Tibial artery (tissue), 4 donors: ENCODE measurements at regions not wholly inside any gene's neighbourhood (a gene's known extent, or its start where the extent isn't known, plus 50 kb on each side); places are given as distances from the start of the nearest gene placed in this dataset.

Source experiments
- DNase-seq, 2 donors: peaks; one replicate each; pipeline ENCODE4 v3.0.0-alpha.2; 2019
- H3K27ac ChIP-seq, 2 donors: fragments of 200-600 bp; sonication (generic) in 1 of 2; 1 replicate in 1 of 2; 2 replicates in 1 of 2; pipeline ENCODE4 v1.5.1; 2018 to 2019; ENCODE audit warnings: mild to moderate bottlenecking in 1 of 2
- H3K27me3 ChIP-seq, 2 donors: fragments of 200-600 bp; sonication (generic) in 1 of 2; one replicate each; pipeline versions ENCODE4 v1.5.1 to v1.6.0; 2016 to 2019
- H3K36me3 ChIP-seq, 3 donors: fragments of 200-600 bp; sonication (generic) in 2 of 3; one replicate each; pipeline ENCODE4 v1.5.1; 2016 to 2019; ENCODE audit warnings: mild to moderate bottlenecking in 2 of 3
- H3K4me1 ChIP-seq, 4 donors: fragments of 200-600 bp; sonication (generic) in 2 of 4; 1 replicate in 3 of 4; 2 replicates in 1 of 4; pipeline ENCODE4 v1.5.1; 2016 to 2019
- H3K4me3 ChIP-seq, 2 donors: fragments of 200-600 bp; sonication (generic) in 1 of 2; 1 replicate in 1 of 2; 2 replicates in 1 of 2; pipeline ENCODE4 v1.5.1; 2018 to 2019; ENCODE audit warnings: mild to moderate bottlenecking in 2 of 2
- H3K9me3 ChIP-seq, 3 donors: fragments of 200-600 bp; sonication (generic) in 1 of 3; one replicate each; pipeline ENCODE4 v1.5.1; 2016 to 2019
- intact Hi-C: fragments of 100-400 bp; cut with DNase I; formaldehyde crosslinking; loops from one replicate; pipeline ENCODE4 v1.15.0; 2023; ENCODE audit warnings: low total_unique reads
- TF ChIP-seq, protein P1 (sequence below), 2 experiments: fragments of 200-600 bp in 1 of 2; fragments of 450-650 bp in 1 of 2; IDR thresholded peaks; one replicate each; pipeline ENCODE4 v1.5.1; 2017 to 2019; ENCODE audit warnings: antibody characterized with exemption in 2 of 2, mild to moderate bottlenecking in 1 of 2, moderate library complexity in 1 of 2

DNA sequence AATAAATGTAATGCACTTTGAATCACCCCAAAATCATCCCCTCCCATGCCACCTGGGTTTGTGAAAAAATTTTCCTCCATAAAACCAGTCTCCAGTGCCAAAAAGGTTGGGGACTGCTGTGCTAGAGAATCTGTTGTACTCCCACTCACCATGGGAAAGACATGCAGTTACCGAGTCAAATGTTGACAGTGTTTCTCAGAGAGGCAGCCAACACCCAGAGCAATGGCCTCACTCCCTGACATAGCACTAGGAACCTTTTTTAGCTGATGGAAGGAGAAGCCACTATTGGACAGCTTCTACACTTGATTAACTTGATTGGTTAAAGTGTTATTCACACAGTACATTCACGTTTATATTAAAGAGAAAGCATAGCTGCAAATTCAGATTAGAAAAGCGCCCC is 59.8 kb upstream of the MANEA start:
- H3K27ac ChIP-seq: no peak overlapping the region
- TF ChIP-seq, protein P1, sequence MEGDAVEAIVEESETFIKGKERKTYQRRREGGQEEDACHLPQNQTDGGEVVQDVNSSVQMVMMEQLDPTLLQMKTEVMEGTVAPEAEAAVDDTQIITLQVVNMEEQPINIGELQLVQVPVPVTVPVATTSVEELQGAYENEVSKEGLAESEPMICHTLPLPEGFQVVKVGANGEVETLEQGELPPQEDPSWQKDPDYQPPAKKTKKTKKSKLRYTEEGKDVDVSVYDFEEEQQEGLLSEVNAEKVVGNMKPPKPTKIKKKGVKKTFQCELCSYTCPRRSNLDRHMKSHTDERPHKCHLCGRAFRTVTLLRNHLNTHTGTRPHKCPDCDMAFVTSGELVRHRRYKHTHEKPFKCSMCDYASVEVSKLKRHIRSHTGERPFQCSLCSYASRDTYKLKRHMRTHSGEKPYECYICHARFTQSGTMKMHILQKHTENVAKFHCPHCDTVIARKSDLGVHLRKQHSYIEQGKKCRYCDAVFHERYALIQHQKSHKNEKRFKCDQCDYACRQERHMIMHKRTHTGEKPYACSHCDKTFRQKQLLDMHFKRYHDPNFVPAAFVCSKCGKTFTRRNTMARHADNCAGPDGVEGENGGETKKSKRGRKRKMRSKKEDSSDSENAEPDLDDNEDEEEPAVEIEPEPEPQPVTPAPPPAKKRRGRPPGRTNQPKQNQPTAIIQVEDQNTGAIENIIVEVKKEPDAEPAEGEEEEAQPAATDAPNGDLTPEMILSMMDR (IDR thresholded peaks at IDR 0.05): no peak
- no peak for DNase-seq
- H3K36me3 ChIP-seq: no peaks in the 10 kb centered on the region
- no peaks in the 10 kb centered on the region for H3K9me3 ChIP-seq
- intact Hi-C loops: no loop called here
- no peaks in the 10 kb centered on the region for H3K4me1 ChIP-seq
- H3K27me3 ChIP-seq: no peaks in the 10 kb centered on the region
- H3K4me3 ChIP-seq: no peak overlapping the region

DNA sequence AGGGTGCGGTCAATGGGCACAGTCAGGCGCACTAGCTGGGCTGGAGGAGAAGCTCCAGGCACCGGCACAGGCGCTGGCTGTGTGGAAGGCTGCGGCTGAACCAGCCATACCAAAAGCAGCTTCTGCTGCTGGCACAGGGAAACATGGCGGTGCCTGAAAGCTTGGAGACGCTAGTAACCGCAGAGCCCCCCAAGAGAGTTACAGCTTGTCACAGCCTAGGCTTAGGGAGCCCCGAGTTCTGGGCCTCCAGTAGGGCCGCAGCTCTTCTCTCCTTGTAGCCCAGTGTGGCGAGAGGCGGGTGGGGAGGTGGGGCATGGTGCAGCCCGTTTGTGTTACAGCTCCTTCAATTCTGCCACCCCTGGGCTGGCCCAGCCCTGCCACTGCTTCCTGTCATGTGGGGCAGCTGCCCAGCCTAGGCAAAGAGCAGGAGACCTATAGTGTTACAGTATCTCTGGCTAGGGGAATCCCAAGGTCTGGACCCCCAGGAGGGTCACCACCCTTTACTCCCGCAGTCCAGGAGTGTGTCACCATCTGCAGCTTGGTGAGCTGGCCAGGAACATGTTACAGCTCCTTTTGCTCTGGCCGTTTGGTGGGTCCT is 58.6 kb upstream of the MANEA start:
- H3K4me1 ChIP-seq: no peaks in the 10 kb centered on the region
- no peak overlapping the region for H3K27ac ChIP-seq
- intact Hi-C loops: no loop called here
- no peaks in the 10 kb centered on the region for H3K9me3 ChIP-seq
- no peak overlapping the region for H3K4me3 ChIP-seq
- no peaks in the 10 kb centered on the region for H3K36me3 ChIP-seq
- TF ChIP-seq, protein P1 (IDR thresholded peaks at IDR 0.05): no peak
- H3K27me3 ChIP-seq: no peaks in the 10 kb centered on the region
- no peak for DNase-seq

DNA sequence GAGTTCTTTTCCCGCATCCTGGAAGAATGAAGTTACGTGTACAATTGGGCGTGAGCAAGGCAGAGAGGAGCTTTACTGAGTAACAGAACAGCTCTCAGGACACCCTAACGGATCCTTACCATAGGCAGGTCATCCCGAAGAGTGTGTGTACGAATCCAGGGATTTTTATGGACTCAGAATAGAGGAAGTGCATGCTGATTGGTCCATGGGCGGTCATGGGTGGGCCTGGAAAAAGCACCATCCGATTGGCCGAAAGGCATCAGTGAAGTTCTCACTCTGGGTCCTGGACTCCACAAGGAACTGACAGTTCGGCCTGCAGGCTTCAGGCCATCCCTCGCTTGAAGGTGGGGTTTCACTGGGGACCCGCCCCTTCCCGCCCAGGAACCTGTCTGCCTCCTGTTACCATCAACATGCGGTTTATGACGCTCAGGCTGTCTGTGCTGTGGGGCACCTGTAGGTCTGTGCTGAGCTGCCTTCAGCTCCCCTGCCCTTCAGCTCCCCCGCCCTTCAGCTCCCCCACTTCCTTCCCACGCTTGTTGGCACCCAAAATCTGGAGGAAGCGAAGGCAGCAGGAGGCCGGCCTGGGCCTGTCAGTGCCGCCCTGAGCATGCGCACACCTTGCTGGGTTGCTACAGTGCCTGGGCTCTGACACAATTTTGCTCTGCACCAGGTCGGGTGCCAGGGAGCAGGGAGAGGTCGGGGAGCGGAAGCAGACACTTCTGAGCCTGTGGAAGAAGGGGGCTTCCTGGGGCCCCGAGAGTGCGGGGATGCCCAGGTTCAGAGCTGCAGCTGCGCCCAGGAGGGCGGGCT is 57.9 kb upstream of the MANEA start:
- no peaks in the 10 kb centered on the region for H3K36me3 ChIP-seq
- no peak for DNase-seq
- H3K4me3 ChIP-seq: no peak overlapping the region
- no peaks in the 10 kb centered on the region for H3K4me1 ChIP-seq
- H3K27ac ChIP-seq: no peak overlapping the region
- intact Hi-C loops: no loop called here
- H3K27me3 ChIP-seq: no peaks in the 10 kb centered on the region
- TF ChIP-seq, protein P1 (IDR thresholded peaks at IDR 0.05): no peak
- H3K9me3 ChIP-seq: no peaks in the 10 kb centered on the region

DNA sequence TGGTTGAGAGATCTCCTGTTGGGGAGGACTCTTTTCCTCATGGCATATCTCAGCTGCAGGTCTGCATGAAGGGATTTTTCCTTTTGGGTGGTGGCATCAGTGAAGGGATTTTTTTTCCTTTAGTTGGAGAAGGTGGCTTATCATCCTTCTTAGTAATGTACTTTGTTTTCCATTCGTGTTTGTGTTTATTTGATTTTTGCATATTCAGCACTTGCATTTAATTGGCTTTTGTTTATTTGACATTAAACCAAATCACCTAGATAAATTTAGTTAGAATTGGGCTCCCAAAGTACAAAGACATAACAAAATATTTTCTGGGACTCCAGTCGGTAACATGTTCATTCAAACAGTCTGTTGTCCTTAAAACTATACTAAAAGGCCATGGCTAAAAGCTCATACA is 56.2 kb upstream of the MANEA start:
- H3K4me3 ChIP-seq: no peak overlapping the region
- intact Hi-C loops: no loop called here
- H3K4me1 ChIP-seq: no peaks in the 10 kb centered on the region
- no peaks in the 10 kb centered on the region for H3K9me3 ChIP-seq
- no peaks in the 10 kb centered on the region for H3K36me3 ChIP-seq
- TF ChIP-seq, protein P1 (IDR thresholded peaks at IDR 0.05): no peak
- no peak overlapping the region for H3K27ac ChIP-seq
- DNase-seq: no peak
- no peaks in the 10 kb centered on the region for H3K27me3 ChIP-seq
